Vagina (tissue), 2 donors: ENCODE measurements at regions not wholly inside any gene's neighbourhood (a gene's known extent, or its start where the extent isn't known, plus 50 kb on each side); places are given as distances from the start of the nearest gene placed in this dataset.

Source experiments
- POLR2A ChIP-seq, 2 donors: fragments of 450-650 bp; IDR thresholded peaks; one replicate each; pipeline ENCODE4 v1.6.1; 2017; ENCODE audit warnings: antibody characterized with exemption in 2 of 2, mild to moderate bottlenecking in 2 of 2, moderate library complexity in 2 of 2
- TF ChIP-seq, protein P1 (sequence below), 3 experiments: fragments of 450-650 bp in 2 of 3; fragments of 200-600 bp in 1 of 3; sonication (generic) in 1 of 3; IDR thresholded peaks; one replicate each; pipeline ENCODE4 v1.5.1; 2017 to 2019; ENCODE audit warnings: antibody characterized with exemption in 3 of 3, mild to moderate bottlenecking in 2 of 3, moderate library complexity in 2 of 3

DNA sequence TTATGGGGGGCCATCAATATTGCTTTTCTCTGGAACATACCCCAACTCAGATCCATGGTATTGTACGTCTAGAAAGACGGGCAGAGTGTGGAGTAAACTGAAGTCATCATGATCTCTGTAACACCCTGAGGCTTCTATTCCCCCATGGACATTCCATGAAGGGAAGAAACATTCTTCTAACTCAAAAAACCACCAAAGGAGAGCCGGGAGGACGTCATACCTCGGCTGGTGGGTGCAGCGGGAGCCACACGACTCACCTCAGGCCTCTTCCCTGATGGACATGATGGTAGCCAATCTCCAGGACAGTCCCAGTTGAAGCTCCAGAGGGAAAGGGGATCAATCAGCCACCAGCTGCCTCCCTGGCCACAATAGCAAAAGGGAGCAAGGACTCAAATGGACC, 127.3 kb downstream of the MREG start:
- TF ChIP-seq, protein P1, sequence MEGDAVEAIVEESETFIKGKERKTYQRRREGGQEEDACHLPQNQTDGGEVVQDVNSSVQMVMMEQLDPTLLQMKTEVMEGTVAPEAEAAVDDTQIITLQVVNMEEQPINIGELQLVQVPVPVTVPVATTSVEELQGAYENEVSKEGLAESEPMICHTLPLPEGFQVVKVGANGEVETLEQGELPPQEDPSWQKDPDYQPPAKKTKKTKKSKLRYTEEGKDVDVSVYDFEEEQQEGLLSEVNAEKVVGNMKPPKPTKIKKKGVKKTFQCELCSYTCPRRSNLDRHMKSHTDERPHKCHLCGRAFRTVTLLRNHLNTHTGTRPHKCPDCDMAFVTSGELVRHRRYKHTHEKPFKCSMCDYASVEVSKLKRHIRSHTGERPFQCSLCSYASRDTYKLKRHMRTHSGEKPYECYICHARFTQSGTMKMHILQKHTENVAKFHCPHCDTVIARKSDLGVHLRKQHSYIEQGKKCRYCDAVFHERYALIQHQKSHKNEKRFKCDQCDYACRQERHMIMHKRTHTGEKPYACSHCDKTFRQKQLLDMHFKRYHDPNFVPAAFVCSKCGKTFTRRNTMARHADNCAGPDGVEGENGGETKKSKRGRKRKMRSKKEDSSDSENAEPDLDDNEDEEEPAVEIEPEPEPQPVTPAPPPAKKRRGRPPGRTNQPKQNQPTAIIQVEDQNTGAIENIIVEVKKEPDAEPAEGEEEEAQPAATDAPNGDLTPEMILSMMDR (IDR thresholded peaks at IDR 0.05) = no peak
- no peak for TF ChIP-seq POLR2A (IDR thresholded peaks at IDR 0.05)
